Esophagus muscularis mucosa (tissue), 3 donors: ENCODE measurements at regions not wholly inside any gene's neighbourhood (a gene's known extent, or its start where the extent isn't known, plus 50 kb on each side); places are given as distances from the start of the nearest gene placed in this dataset.

Source experiments
- CTCF ChIP-seq, 3 experiments: fragments of 200-600 bp in 2 of 3; fragments of 450-650 bp in 1 of 3; sonication (generic) in 2 of 3; IDR thresholded peaks; one replicate each; pipeline ENCODE4 v1.5.1; 2017 to 2019; ENCODE audit warnings: antibody characterized with exemption in 3 of 3, mild to moderate bottlenecking in 2 of 3, moderate library complexity in 1 of 3
- POLR2AphosphoS5 ChIP-seq, 2 donors: sonication (generic); formaldehyde crosslinking; IDR thresholded peaks; one replicate each; pipeline ENCODE4 v1.6.1; 2017; ENCODE audit warnings: antibody characterized with exemption in 2 of 2

- TF ChIP-seq POLR2AphosphoS5 (IDR thresholded peaks at IDR 0.05) (no peak), CTCF (IDR thresholded peaks at IDR 0.05) (no peak)
Observed at GRCh38 chr15:83346342-83346741, 61.9 kb upstream of the BNC1 start.
